Neuronal stem cell (in vitro differentiated cells): ENCODE measurements at regions not wholly inside any gene's neighbourhood (a gene's known extent, or its start where the extent isn't known, plus 50 kb on each side); places are given as distances from the start of the nearest gene placed in this dataset.
A peak's percentile ranks its signal among the peaks of the same experiment; 100 is the strongest.

Experiments
- DNase-seq: peaks from one replicate; pipeline ENCODE4 v3.0.0-alpha.2; 2013; ENCODE audit warnings: low spot score
- H2AFZ ChIP-seq: one replicate; pipeline ENCODE4 v1.6.1; 2013; ENCODE audit warnings: mild to moderate bottlenecking, low read length, inconsistent platforms
- H2AK5ac ChIP-seq: 2 replicates; pipeline ENCODE4 v1.6.1; 2013; ENCODE audit warnings: low read depth, mild to moderate bottlenecking, inconsistent platforms, low read length, moderate library complexity, mixed read lengths
- H2BK120ac ChIP-seq: 2 replicates; pipeline ENCODE4 v1.6.1; 2013; ENCODE audit warnings: low read depth, mild to moderate bottlenecking, inconsistent platforms, low read length, moderate library complexity, mixed read lengths
- H2BK12ac ChIP-seq: one replicate; pipeline ENCODE4 v1.6.1; 2013; ENCODE audit warnings: low read length, inconsistent platforms
- H2BK15ac ChIP-seq: 2 replicates; pipeline ENCODE4 v1.6.1; 2013; ENCODE audit warnings: mild to moderate bottlenecking, low read length, inconsistent platforms, mixed read lengths
- H2BK5ac ChIP-seq: one replicate; pipeline ENCODE4 v1.6.1; 2013; ENCODE audit warnings: inconsistent platforms, mild to moderate bottlenecking, low read length, moderate library complexity
- H3K14ac ChIP-seq: one replicate; pipeline ENCODE4 v1.6.1; 2013; ENCODE audit warnings: low read length, inconsistent platforms
- H3K18ac ChIP-seq: 2 replicates; pipeline ENCODE4 v1.6.1; 2013; ENCODE audit warnings: low read length, inconsistent platforms
- H3K23ac ChIP-seq: 2 replicates; pipeline ENCODE4 v1.6.1; 2013; ENCODE audit warnings: low read depth, mild to moderate bottlenecking, mixed read lengths, low read length, inconsistent platforms; ENCODE audit not compliant: poor library complexity
- H3K27ac ChIP-seq: replicated peaks from 3 replicates; pipeline ENCODE4 v1.5.1; 2013; ENCODE audit warnings: low read length, inconsistent platforms
- H3K27me3 ChIP-seq, 3 experiments: 2 replicates each; pipeline ENCODE4 v1.6.1; 2013; ENCODE audit warnings: low read length in 3 of 3, mild to moderate bottlenecking in 2 of 3, inconsistent platforms in 1 of 3, low read depth in 1 of 3, mixed read lengths in 1 of 3, moderate library complexity in 1 of 3; ENCODE audit not compliant: control insufficient read depth in 3 of 3, insufficient read depth in 3 of 3
- H3K36me3 ChIP-seq, 2 donors: replicated peaks in 1 of 2; 2 replicates each; pipeline ENCODE4 v1.6.1; 2013; ENCODE audit warnings: low read length in 2 of 2; ENCODE audit not compliant: control insufficient read depth in 2 of 2, insufficient read depth in 2 of 2
- H3K4ac ChIP-seq: 2 replicates; pipeline ENCODE4 v1.6.1; 2013; ENCODE audit warnings: inconsistent platforms, mild to moderate bottlenecking, low read length, moderate library complexity
- H3K4me1 ChIP-seq, 2 donors: 1 replicate in 1 of 2; 2 replicates in 1 of 2; pipeline ENCODE4 v1.6.1; 2013; ENCODE audit warnings: low read length in 2 of 2, low read depth in 1 of 2; ENCODE audit not compliant: control insufficient read depth in 2 of 2, insufficient read depth in 1 of 2
- H3K4me2 ChIP-seq: one replicate; pipeline ENCODE4 v1.6.1; 2013; ENCODE audit warnings: mild to moderate bottlenecking, low read length, inconsistent platforms; ENCODE audit not compliant: insufficient read depth, poor library complexity, severe bottlenecking
- H3K4me3 ChIP-seq, 2 donors: 2 replicates each; pipeline ENCODE4 v1.5.1; 2013; ENCODE audit warnings: low read length in 2 of 2, mild to moderate bottlenecking in 2 of 2, inconsistent platforms in 1 of 2, moderate library complexity in 1 of 2
- H3K79me1 ChIP-seq: one replicate; pipeline ENCODE4 v1.6.1; 2013; ENCODE audit warnings: low read depth, mild to moderate bottlenecking, inconsistent platforms, low read length, moderate library complexity
- H3K9ac ChIP-seq: one replicate; pipeline ENCODE4 v1.6.1; 2013; ENCODE audit warnings: mild to moderate bottlenecking, low read depth, low read length, inconsistent platforms; ENCODE audit not compliant: poor library complexity
- H3K9me3 ChIP-seq, 2 donors: replicated peaks in 1 of 2; 2 replicates each; pipeline versions ENCODE3 to v1.6.1; 2013; ENCODE audit warnings: low read length in 2 of 2, mild to moderate bottlenecking in 2 of 2, inconsistent platforms in 1 of 2, low read depth in 1 of 2, mixed read lengths in 1 of 2, moderate library complexity in 1 of 2; ENCODE audit not compliant: control insufficient read depth in 2 of 2, insufficient read depth in 1 of 2
- H4K8ac ChIP-seq: one replicate; pipeline ENCODE4 v1.6.1; 2013; ENCODE audit warnings: low read depth, mild to moderate bottlenecking, inconsistent platforms, low read length, moderate library complexity
- H4K91ac ChIP-seq: one replicate; pipeline ENCODE4 v1.6.1; 2013; ENCODE audit warnings: low read length, low read depth, mild to moderate bottlenecking, inconsistent platforms; ENCODE audit not compliant: poor library complexity
- WGBS, 2 donors: extraction: QIAGEN DNeasy Blood & Tissue Kit; methylation state at CpG; one replicate each; pipeline ENCODE4 v1.1.7; 2013; ENCODE audit warnings: missing lambda C conversion rate in 2 of 2, mixed read lengths in 1 of 2; ENCODE audit not compliant: insufficient read length in 2 of 2, insufficient replicate concordance in 1 of 2; ENCODE audit errors: extremely low coverage in 2 of 2; 5-methylcytosine and 5-hydroxymethylcytosine counted together

DNA sequence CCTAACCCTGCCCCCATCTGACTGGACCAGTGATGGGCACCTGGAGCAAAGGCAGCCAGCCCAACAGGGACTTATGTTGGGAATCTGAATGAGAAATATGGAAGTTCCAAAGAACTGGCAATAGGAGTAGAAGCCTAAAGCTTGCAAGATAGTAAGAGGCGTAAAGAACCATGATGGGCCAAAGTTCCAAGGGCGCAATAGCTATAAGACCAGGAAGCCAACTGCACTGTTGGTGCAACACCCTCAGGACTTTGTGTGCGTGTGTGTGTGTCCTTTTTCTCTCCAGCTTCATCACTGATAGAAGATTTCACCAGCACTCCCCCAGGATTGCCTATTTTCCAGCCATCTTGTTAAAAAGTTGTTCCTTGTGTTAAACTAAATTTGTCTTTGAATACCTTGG lies 92.8 kb downstream of the ZNF608 start:
- no CpG with 5 or more reads among the region's 3 CpGs for WGBS, 2 donors
- no peak for DNase-seq
- Histone ChIP-seq H3K14ac (no peak overlapping the region), H2BK5ac (no peak overlapping the region), H3K18ac (no peak overlapping the region), H2BK15ac (no peak overlapping the region), H2BK120ac (no peak overlapping the region), H2AK5ac (no peak overlapping the region), H2BK12ac (no peak overlapping the region), H2AFZ (no peak overlapping the region), H3K79me1 (peaks cover 5% of the 10 kb centered on the region), H3K27me3 (no peaks in the 10 kb centered on the region), H3K4me2 (no peak overlapping the region), H4K91ac (no peak overlapping the region), H4K8ac (no peak overlapping the region), H3K4me3 (no peak overlapping the region), H3K9ac (no peak overlapping the region), H3K9me3 (no peaks in the 10 kb centered on the region), H3K4ac (no peak overlapping the region), H3K27ac (no peak overlapping the region), H3K4me1 (peaks cover 43 to 82% of the 10 kb centered on the region in 2 donors), H3K23ac (no peak overlapping the region), H3K36me3 (peaks cover 7 to 14% of the 10 kb centered on the region in 2 donors)

DNA sequence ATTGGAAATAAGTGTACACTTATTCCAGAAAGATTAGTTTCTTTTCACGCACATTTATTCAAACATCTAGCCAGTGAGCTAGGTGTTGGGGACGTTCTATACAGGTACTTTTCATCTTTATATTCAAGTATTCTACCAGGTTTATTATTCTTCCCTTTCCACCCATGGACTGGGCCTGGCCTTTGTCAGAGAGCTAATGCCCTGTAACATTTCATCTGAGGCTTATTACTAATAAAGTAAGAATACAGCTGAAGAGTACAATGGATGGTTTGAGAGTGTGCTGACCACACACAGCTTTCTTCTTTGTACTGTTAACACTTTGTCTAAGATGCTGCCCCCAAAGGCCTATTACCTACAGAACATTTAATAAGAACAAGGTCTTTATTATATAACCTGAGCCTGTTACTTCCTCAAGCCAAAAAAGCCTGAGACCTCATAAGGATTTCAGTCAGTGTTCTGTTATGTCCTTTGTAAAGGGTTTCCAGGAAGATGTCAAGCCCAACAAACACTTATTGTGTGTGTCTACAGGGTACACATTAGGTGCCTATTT lies 93.5 kb downstream of the ZNF608 start:
- Histone ChIP-seq H4K91ac (no peak overlapping the region), H3K27ac (no peak overlapping the region), H3K4me2 (no peak overlapping the region), H2BK120ac (no peak overlapping the region), H3K36me3 (peaks cover 11 to 21% of the 10 kb centered on the region in 2 donors), H3K4ac (no peak overlapping the region), H2BK5ac (no peak overlapping the region), H3K9me3 (no peaks in the 10 kb centered on the region), H3K4me3 (no peak overlapping the region), H3K9ac (no peak overlapping the region), H2AFZ (no peak overlapping the region), H2BK15ac (no peak overlapping the region), H4K8ac (no peak overlapping the region), H2BK12ac (no peak overlapping the region), H3K27me3 (no peaks in the 10 kb centered on the region), H3K18ac (no peak overlapping the region), H3K14ac (no peak overlapping the region), H3K79me1 (peaks cover 7% of the 10 kb centered on the region), H2AK5ac (no peak overlapping the region), H3K4me1 (peaks cover 44 to 75% of the 10 kb centered on the region in 2 donors), H3K23ac (no peak overlapping the region)
- WGBS, 2 donors: no CpG with 5 or more reads among the region's 2 CpGs
- no peak for DNase-seq

DNA sequence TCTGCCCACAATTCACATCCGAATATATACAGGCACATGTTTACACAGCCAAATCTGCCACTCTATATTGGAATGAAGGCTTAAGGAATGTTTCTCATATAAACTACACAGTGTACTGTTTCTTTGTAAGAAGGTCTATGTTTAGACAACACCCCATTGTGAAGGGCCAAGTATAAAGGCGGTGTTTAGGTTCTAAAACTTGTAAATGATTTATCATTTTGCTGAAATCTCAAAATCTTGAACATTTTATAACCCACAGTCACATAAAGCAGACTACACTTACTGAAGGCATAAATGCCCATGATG lies 94.0 kb downstream of the ZNF608 start:
- H4K8ac ChIP-seq: no peak overlapping the region
- no peak overlapping the region for H3K14ac ChIP-seq
- no peak overlapping the region for H4K91ac ChIP-seq
- no peaks in the 10 kb centered on the region for H3K9me3 ChIP-seq
- no peak overlapping the region for H3K23ac ChIP-seq
- H2AFZ ChIP-seq: no peak overlapping the region
- WGBS, 2 donors: no CpG with 5 or more reads among the region's 2 CpGs
- H3K79me1 ChIP-seq: peaks cover 9% of the 10 kb centered on the region
- H3K9ac ChIP-seq: no peak overlapping the region
- peaks cover 45 to 72% of the 10 kb centered on the region in 2 donors for H3K4me1 ChIP-seq
- H3K4me3 ChIP-seq: no peak overlapping the region
- H2BK15ac ChIP-seq: no peak overlapping the region
- no peak overlapping the region for H3K18ac ChIP-seq
- no peak for DNase-seq
- no peak overlapping the region for H2BK5ac ChIP-seq
- no peak overlapping the region for H2AK5ac ChIP-seq
- H2BK12ac ChIP-seq: no peak overlapping the region
- H3K27me3 ChIP-seq: no peaks in the 10 kb centered on the region
- H3K4me2 ChIP-seq: no peak overlapping the region
- H3K36me3 ChIP-seq: peaks cover 15 to 26% of the 10 kb centered on the region in 2 donors
- H2BK120ac ChIP-seq: no peak overlapping the region
- H3K27ac ChIP-seq: no peak overlapping the region
- H3K4ac ChIP-seq: no peak overlapping the region

DNA sequence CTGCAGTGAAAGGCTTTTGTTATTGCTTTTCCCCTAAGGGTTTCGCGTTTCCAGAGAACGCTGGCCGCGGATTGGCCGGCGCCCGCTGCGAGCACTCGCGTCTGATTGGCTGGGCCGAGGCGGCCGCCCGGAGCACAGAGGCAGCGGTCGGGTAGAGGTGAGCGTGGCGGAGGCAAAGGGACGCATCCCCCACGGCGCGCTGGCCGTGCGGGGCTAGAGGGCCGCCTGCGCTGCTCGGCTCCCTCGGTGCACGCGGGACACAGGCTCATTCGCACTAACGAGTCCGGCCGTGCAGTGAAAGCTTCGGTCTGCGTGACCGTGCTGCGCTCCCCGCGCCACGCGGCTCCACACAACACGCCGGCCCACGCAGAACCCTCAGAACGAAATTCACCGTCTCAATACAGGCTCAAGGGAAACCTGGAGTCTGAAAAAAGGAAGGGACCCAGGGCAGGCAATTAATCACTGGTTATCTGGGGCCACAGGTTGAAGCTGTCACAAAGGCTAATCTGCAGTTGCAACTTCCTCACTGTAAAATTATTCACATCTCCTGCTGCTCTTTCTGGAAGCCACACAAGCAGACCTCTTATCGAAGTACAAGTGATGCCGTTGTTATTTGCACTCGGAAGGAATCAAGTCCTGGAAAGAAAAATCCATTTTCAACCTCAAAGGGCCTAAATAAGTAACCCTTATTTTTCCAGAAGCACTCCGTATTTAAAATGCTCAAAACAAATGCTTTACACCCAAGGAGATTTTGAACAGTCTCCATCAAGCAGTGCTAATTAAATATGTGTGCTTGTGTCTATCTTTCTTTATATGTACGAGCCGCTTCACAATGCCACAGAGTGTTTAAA lies 94.6 kb downstream of the ZNF608 start:
- peak overlapping the region; percentile 25 for H3K14ac ChIP-seq
- no peak overlapping the region for H2BK12ac ChIP-seq
- no peak overlapping the region for H2BK15ac ChIP-seq
- H3K23ac ChIP-seq: peak overlapping the region; percentile 74
- H2AK5ac ChIP-seq: peak overlapping the region; percentile 16
- peak overlapping the region; percentile 81 for H3K4me2 ChIP-seq
- H2BK120ac ChIP-seq: no peak overlapping the region
- peaks cover 10% of the 10 kb centered on the region for H3K79me1 ChIP-seq
- no peaks in the 10 kb centered on the region for H3K27me3 ChIP-seq
- no peaks in the 10 kb centered on the region for H3K9me3 ChIP-seq
- peaks cover 20 to 31% of the 10 kb centered on the region in 2 donors for H3K36me3 ChIP-seq
- H3K9ac ChIP-seq: peak overlapping the region; percentile 89
- peak overlapping the region; percentile 98 for H3K18ac ChIP-seq
- peak overlapping the region; percentile 44 to 67 for H3K4me3 ChIP-seq
- peaks cover 42 to 69% of the 10 kb centered on the region in 2 donors for H3K4me1 ChIP-seq
- no peak overlapping the region for H2BK5ac ChIP-seq
- no peak overlapping the region for H4K8ac ChIP-seq
- peak overlapping the region; percentile 36 for H3K27ac ChIP-seq
- no CpG with 5 or more reads among the region's 54 CpGs for WGBS, 2 donors
- H4K91ac ChIP-seq: no peak overlapping the region
- peak overlapping the region; percentile 64 for H2AFZ ChIP-seq
- no peak overlapping the region for H3K4ac ChIP-seq
- DNase-seq: peak; percentile 78
